ENCODE measurements at regions not wholly inside any gene's neighbourhood (a gene's known extent, or its start where the extent isn't known, plus 50 kb on each side); places are given as distances from the start of the nearest gene placed in this dataset.
"Not testable (repeated sequence)": the region's sequence is repeated elsewhere in the genome, so short reads cannot be mapped to it uniquely, and the experiment has no call there.

DNA sequence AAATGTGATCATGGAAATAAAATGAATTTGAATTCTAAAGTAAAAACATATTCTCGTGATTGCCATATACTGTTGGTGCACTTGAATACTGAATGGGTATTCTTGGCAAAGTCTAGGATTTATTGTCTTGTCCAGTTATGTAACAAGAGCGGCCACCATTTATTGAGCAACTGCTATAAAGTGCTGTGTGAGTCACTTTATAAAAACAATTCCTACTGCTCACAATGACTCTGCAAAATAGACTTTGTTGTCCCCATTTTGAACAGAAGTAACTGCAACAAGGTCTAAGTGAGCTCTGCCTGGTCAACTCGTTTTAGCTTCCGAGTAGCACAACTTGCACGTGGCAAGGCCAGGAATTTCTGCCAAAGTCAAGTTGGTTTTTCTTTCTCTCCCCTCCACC lies 995.6 kb upstream of the FANCL start:
- H3K27me3 ChIP-seq = no peaks in the 10 kb centered on the region
- DNase-seq = no peak
- TF ChIP-seq, protein P1, sequence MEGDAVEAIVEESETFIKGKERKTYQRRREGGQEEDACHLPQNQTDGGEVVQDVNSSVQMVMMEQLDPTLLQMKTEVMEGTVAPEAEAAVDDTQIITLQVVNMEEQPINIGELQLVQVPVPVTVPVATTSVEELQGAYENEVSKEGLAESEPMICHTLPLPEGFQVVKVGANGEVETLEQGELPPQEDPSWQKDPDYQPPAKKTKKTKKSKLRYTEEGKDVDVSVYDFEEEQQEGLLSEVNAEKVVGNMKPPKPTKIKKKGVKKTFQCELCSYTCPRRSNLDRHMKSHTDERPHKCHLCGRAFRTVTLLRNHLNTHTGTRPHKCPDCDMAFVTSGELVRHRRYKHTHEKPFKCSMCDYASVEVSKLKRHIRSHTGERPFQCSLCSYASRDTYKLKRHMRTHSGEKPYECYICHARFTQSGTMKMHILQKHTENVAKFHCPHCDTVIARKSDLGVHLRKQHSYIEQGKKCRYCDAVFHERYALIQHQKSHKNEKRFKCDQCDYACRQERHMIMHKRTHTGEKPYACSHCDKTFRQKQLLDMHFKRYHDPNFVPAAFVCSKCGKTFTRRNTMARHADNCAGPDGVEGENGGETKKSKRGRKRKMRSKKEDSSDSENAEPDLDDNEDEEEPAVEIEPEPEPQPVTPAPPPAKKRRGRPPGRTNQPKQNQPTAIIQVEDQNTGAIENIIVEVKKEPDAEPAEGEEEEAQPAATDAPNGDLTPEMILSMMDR (IDR thresholded peaks at IDR 0.05; ENCODE audit: low read depth, low read length) = no peak

DNA sequence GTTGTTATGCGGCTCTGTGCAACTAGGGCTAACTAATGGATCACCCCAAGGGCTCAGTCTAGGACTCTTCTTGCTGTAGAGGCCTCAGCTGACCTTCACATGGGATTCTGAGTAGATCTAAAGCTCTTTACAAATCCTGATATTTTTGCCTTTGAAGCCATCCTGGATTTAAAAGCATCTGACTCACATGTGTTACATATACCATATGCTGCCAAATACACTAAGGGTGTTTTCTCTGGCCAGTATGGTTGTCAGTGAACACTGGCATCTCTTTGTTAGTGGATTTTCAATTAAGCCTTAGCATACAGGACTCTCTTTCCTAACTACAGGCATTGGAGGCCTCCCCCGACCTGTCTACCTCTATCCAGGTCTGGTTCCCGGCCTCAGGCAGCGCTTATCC lies 992.8 kb upstream of the FANCL start:
- TF ChIP-seq, protein P1 (IDR thresholded peaks at IDR 0.05; ENCODE audit: low read depth, low read length) = no peak

More for the DNA sequence above, 995.6 kb upstream of the FANCL start:
- no peaks in the 10 kb centered on the region for H3K36me3 ChIP-seq
- no peak overlapping the region for H3K4me3 ChIP-seq (ENCODE audit: low read depth, low read length)
- H3K9me3 ChIP-seq = no peaks in the 10 kb centered on the region
- no peaks in the 10 kb centered on the region for H3K4me1 ChIP-seq

DNA sequence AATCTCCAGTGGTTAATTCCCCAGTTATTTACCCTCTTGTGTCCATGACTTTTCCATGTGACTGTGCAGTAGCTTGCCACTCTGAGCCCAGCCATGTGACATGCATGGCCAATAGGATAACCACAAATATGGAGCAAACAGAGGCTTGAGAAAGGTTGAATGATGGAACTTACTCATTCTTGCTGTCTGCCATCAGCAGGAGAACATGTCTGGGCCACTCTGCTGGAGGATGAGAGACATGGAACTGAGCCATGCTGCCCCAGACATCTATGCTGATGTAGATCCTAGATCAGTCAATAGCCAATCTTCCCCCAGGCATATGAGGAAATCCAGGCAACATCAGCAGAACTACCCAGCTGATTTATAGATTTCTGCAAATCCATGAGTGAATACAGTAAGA lies 992.3 kb upstream of the FANCL start:
- H3K36me3 ChIP-seq = no peaks in the 10 kb centered on the region
- DNase-seq = peak; percentile 1
- no peaks in the 10 kb centered on the region for H3K4me1 ChIP-seq
- TF ChIP-seq, protein P1 (IDR thresholded peaks at IDR 0.05; ENCODE audit: low read depth, low read length) = no peak
- H3K9me3 ChIP-seq = no peaks in the 10 kb centered on the region
- H3K27me3 ChIP-seq = no peaks in the 10 kb centered on the region
- no peak overlapping the region for H3K4me3 ChIP-seq (ENCODE audit: low read depth, low read length)

More for the DNA sequence above, 992.8 kb upstream of the FANCL start:
- H3K9me3 ChIP-seq = no peaks in the 10 kb centered on the region
- H3K36me3 ChIP-seq = no peaks in the 10 kb centered on the region
- no peak overlapping the region for H3K4me3 ChIP-seq (ENCODE audit: low read depth, low read length)
- H3K27me3 ChIP-seq = no peaks in the 10 kb centered on the region
- no peaks in the 10 kb centered on the region for H3K4me1 ChIP-seq
- DNase-seq = no peak

DNA sequence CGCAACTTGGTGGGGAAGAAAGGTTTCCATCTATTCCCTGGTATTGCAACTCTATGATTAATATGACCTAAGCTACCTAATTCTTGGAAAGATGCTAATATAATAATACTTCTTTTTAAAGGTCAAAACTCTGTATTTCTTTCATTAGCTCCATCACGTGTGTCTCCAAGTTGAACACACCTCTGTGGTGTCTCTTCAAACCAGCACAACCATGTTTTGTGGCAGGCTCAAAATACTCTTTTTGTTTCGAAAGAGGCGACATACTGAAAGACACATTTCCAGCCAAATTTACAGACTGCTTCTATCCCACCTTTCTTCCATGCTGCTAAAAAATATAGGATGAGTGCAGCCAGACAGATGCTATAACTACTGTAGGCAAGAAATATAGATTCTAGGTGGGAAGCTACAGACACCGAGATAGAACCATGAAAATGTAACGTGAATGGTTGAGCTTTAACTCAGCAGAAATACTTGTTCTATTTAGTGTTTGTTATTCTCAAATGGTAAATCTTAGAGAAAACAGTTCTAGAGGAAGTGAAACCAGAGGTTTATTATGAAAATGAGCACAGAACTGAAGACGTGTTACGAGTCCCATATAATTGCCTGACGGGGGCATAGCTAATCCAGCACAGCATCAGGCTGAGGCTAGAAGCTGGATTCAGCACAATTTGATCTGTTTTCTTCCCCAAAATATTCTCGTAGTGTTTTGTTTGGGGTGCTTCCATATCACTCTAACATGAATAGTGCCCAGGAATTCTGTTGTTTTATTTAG lies 991.5 kb upstream of the FANCL start:
- no peaks in the 10 kb centered on the region for H3K36me3 ChIP-seq
- no peak overlapping the region for H3K4me3 ChIP-seq (ENCODE audit: low read depth, low read length)
- H3K27me3 ChIP-seq = no peaks in the 10 kb centered on the region
- TF ChIP-seq, protein P1 (IDR thresholded peaks at IDR 0.05; ENCODE audit: low read depth, low read length) = no peak
- no peak for DNase-seq
- no peaks in the 10 kb centered on the region for H3K4me1 ChIP-seq
- no peaks in the 10 kb centered on the region for H3K9me3 ChIP-seq

DNA sequence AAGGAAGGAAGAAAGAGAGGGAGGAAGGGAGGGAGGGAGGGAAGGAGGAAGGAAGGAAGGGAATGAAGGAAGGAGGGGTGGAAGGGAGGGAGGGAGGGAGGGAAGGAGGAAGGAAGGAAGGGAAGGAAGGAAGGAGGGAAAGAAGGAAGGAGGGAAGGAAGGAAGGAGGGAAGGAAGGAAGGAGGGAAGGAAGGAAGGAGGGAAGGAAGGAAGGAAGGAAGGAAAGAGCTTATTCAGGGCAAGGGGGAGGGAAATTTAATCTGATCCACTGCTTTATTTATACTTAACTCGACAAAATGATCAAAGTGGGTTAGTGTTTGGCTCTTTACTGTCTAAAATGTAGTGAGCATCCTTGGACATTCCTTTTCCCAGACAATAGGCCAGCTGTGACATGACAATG lies 985.2 kb upstream of the FANCL start:
- not testable (repeated sequence) for H3K4me3 ChIP-seq (ENCODE audit: low read depth, low read length); H3K9me3 ChIP-seq; H3K4me1 ChIP-seq; DNase-seq; H3K27me3 ChIP-seq; H3K36me3 ChIP-seq

DNA sequence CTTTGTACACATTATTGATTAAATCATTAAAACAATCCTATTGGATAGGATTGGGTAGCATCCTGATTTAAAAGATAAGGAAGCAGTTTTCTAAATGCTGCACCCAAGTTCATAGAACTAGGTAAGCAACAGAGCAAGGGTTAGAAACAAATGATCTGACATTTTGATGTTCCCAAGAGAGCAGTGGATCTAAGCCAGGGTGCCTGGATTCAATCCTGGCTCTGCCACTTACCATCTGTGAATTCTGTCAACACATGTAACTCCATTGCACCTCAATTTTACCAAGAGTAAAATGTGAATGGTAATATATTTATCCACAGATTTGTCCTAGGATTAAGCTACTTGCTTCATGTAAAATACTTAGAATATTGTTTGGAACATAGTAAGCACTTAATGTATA lies 982.6 kb upstream of the FANCL start:
- TF ChIP-seq, protein P1 (IDR thresholded peaks at IDR 0.05; ENCODE audit: low read depth, low read length) = no peak
- no peaks in the 10 kb centered on the region for H3K9me3 ChIP-seq
- no peak overlapping the region for H3K4me3 ChIP-seq (ENCODE audit: low read depth, low read length)
- H3K36me3 ChIP-seq = no peaks in the 10 kb centered on the region
- DNase-seq = no peak
- H3K27me3 ChIP-seq = no peaks in the 10 kb centered on the region
- H3K4me1 ChIP-seq = no peaks in the 10 kb centered on the region

Data from BE2C (cell line).